Liver (tissue), 8 donors: ENCODE measurements at regions not wholly inside any gene's neighbourhood (a gene's known extent, or its start where the extent isn't known, plus 50 kb on each side); places are given as distances from the start of the nearest gene placed in this dataset.

Source experiments
- DNase-seq: peaks from one replicate; pipeline ENCODE4 v3.0.0-alpha.2; 2017; ENCODE audit warnings: low spot score
- H3K27ac ChIP-seq, 2 donors: one replicate each; pipeline ENCODE4 v1.7.0; 2013; ENCODE audit warnings: inconsistent platforms in 2 of 2, low read length in 2 of 2, control low read depth in 1 of 2, low read depth in 1 of 2, mild to moderate bottlenecking in 1 of 2
- H3K27me3 ChIP-seq, 4 donors: one replicate each; pipeline versions ENCODE4 v1.6.1 to v1.7.0; 2013; ENCODE audit warnings: low read length in 3 of 4, inconsistent platforms in 1 of 4, mild to moderate bottlenecking in 1 of 4, moderate library complexity in 1 of 4; ENCODE audit not compliant: control insufficient read depth in 4 of 4, insufficient read depth in 4 of 4
- H3K36me3 ChIP-seq, 4 donors: one replicate each; pipeline versions ENCODE4 v1.6.1 to v1.7.0; 2013; ENCODE audit warnings: low read length in 3 of 4, mild to moderate bottlenecking in 3 of 4, low read depth in 1 of 4, moderate library complexity in 1 of 4; ENCODE audit not compliant: control insufficient read depth in 4 of 4, insufficient read depth in 3 of 4
- H3K4me1 ChIP-seq, 4 donors: one replicate each; pipeline versions ENCODE4 v1.6.1 to v1.7.0; 2013; ENCODE audit warnings: low read length in 3 of 4, mild to moderate bottlenecking in 3 of 4, moderate library complexity in 1 of 4; ENCODE audit not compliant: control insufficient read depth in 4 of 4, insufficient read depth in 4 of 4
- H3K4me3 ChIP-seq, 3 donors: one replicate each; pipeline versions ENCODE4 v1.6.1 to v1.7.0; 2013; ENCODE audit warnings: low read length in 3 of 3, control low read depth in 1 of 3, low read depth in 1 of 3, mild to moderate bottlenecking in 1 of 3
- H3K9ac ChIP-seq, 2 donors: one replicate each; pipeline ENCODE4 v1.7.0; 2013; ENCODE audit warnings: low read length in 2 of 2, mild to moderate bottlenecking in 2 of 2, moderate library complexity in 2 of 2, control low read depth in 1 of 2, low read depth in 1 of 2
- H3K9me3 ChIP-seq, 4 donors: one replicate each; pipeline versions ENCODE4 v1.6.1 to v1.7.0; 2013; ENCODE audit warnings: low read length in 3 of 4; ENCODE audit not compliant: control insufficient read depth in 4 of 4
- ATF3 ChIP-seq: IDR thresholded peaks from 2 replicates; pipeline ENCODE4 v1.6.1; 2016; ENCODE audit warnings: antibody characterized with exemption
- CTCF ChIP-seq: fragments of 150-350 bp; IDR thresholded peaks from 2 replicates; pipeline ENCODE4 v1.5.1; 2017; ENCODE audit warnings: improper control_type of control experiment, low read depth, low read length; ENCODE audit not compliant: missing input control
- EGR1 ChIP-seq, 2 donors: IDR thresholded peaks; 2 replicates each; pipeline ENCODE4 v1.6.1; 2016 to 2018; ENCODE audit warnings: antibody characterized with exemption in 2 of 2, low read depth in 2 of 2
- FOXA1 ChIP-seq: IDR thresholded peaks from 2 replicates; pipeline ENCODE4 v1.6.1; 2016; ENCODE audit warnings: antibody characterized with exemption
- GABPA ChIP-seq, 2 donors: IDR thresholded peaks in 1 of 2; conservative IDR thresholded peaks in 1 of 2; 2 replicates each; pipeline ENCODE4 v1.6.1; 2016; ENCODE audit warnings: antibody characterized with exemption in 2 of 2, mild to moderate bottlenecking in 1 of 2, moderate library complexity in 1 of 2
- HNF4G ChIP-seq: IDR thresholded peaks from 2 replicates; pipeline ENCODE4 v1.6.1; 2016; ENCODE audit warnings: antibody characterized with exemption
- MAX ChIP-seq: IDR thresholded peaks from 2 replicates; pipeline ENCODE4 v1.6.1; 2016; ENCODE audit warnings: antibody characterized with exemption
- NR2F2 ChIP-seq: IDR thresholded peaks from 2 replicates; pipeline ENCODE4 v1.6.1; 2016; ENCODE audit warnings: antibody characterized with exemption
- REST ChIP-seq: IDR thresholded peaks from 2 replicates; pipeline ENCODE4 v1.6.1; 2016; ENCODE audit warnings: antibody characterized with exemption, mild to moderate bottlenecking
- RXRA ChIP-seq, 2 donors: IDR thresholded peaks; 2 replicates each; pipeline ENCODE4 v1.6.1; 2017 to 2018; ENCODE audit warnings: antibody characterized with exemption in 2 of 2, mild to moderate bottlenecking in 1 of 2
- SP1 ChIP-seq: IDR thresholded peaks from 2 replicates; pipeline ENCODE4 v1.6.1; 2018; ENCODE audit warnings: antibody characterized with exemption, mild to moderate bottlenecking
- TAF1 ChIP-seq: conservative IDR thresholded peaks from 2 replicates; pipeline ENCODE4 v1.6.1; 2016; ENCODE audit warnings: antibody characterized with exemption, mild to moderate bottlenecking
- ZBTB33 ChIP-seq: IDR thresholded peaks from 2 replicates; pipeline ENCODE4 v1.6.1; 2016; ENCODE audit warnings: antibody characterized with exemption
- WGBS: extraction: QIAGEN DNeasy Blood & Tissue Kit; methylation state at CpG from one replicate; pipeline ENCODE4 v1.1.7; 2013; 5-methylcytosine and 5-hydroxymethylcytosine counted together
- donor health status: healthy.
- donor health status: healthy.
- donor health status: healthy.
- donor health status: healthy.
- donor health status: healthy.

DNA sequence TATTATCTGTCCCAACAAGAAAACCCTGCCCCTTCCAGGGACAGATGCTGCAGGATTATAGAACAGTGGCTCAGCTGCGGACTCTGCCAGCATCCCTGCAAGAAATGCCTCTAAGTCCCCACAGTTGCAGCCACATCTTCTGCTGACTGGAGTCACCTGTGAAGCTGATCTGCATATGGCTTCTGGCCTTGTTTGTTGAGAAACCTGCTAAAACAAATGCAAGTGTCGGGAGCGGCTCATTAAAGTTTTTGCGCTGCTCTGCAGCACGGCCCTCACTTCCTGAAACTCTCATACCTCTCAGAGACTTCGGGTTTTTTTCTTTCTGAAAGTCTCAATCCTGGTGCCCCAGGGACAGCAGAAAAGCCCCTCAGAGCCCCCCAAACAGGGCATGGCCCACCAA lies 725.0 kb downstream of the UQCRFS1 start:
- no peak overlapping the region for H3K9ac ChIP-seq

DNA sequence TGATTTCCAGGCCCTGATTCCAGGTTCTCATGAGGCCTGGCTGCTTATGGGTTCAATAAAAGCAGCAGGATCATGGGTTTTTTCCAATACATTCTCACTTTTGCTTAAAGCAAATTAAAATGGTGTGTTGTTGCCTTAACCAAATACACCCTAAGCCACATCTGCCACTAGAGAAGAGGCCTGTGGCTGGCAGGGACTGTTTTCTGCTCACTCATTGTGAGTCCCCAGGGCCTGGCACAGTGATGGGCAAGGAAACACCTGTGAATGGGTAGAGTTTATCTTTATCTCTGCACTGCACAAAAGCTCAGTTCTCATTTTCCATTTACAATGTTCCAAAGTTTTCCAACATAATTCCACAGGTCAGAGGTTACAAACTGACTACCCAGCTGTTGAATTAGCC lies 726.0 kb downstream of the UQCRFS1 start:
- no peak overlapping the region for H3K9ac ChIP-seq
- H3K9me3 ChIP-seq: no peaks in the 10 kb centered on the region
- no peak overlapping the region for H3K4me3 ChIP-seq
- no peaks in the 10 kb centered on the region for H3K36me3 ChIP-seq
- no peak overlapping the region for H3K27ac ChIP-seq
- H3K27me3 ChIP-seq: no peaks in the 10 kb centered on the region
- H3K4me1 ChIP-seq: no peaks in the 10 kb centered on the region
- no peak for DNase-seq
- TF ChIP-seq EGR1 (IDR thresholded peaks at IDR 0.05; ENCODE audit: low read depth in 2 of 2): no peak
- TF ChIP-seq REST: no peak
- no peak for TF ChIP-seq FOXA1
- TF ChIP-seq CTCF: no peak

More for the DNA sequence above, 725.0 kb downstream of the UQCRFS1 start:
- Histone ChIP-seq H3K27me3 (no peaks in the 10 kb centered on the region), H3K4me1 (no peaks in the 10 kb centered on the region), H3K9me3 (no peaks in the 10 kb centered on the region), H3K36me3 (no peaks in the 10 kb centered on the region), H3K27ac (no peak overlapping the region), H3K4me3 (no peak overlapping the region)
- WGBS: 83% methylated on average over 6 of the region's 6 CpGs
- no peak for DNase-seq
- no peak for TF ChIP-seq EGR1 (IDR thresholded peaks at IDR 0.05; ENCODE audit: low read depth in 2 of 2)
- no peak for TF ChIP-seq GABPA (IDR thresholded peaks at IDR 0.05 in 1 of 2, conservative IDR thresholded peaks at IDR 0.05 in 1 of 2)

DNA sequence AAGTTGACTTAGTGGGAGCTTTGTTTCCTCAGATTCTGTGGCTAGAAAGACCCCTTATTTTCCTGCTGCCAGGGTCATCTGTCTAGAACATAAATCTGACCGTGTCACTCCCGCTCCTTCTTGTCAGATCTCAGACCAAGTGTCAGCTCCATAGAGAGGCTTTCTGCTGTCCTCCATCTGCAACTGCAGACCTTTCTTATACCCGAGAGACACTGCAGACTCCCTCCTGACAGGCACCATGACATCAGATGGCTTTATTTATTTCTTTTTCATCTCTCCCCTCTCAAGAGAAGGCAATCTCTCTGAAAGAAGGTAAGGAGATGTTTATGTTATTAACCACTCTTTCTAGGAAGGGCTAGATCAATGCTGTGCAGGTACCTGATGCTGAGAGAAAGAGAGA lies 726.5 kb downstream of the UQCRFS1 start:
- H3K27ac ChIP-seq: no peak overlapping the region
- no peak overlapping the region for H3K9ac ChIP-seq
- no peak overlapping the region for H3K4me3 ChIP-seq
- H3K27me3 ChIP-seq: no peaks in the 10 kb centered on the region
- H3K4me1 ChIP-seq: peaks cover under 1 to 2% (median under 1%) of the 10 kb centered on the region in 4 donors
- no peak for DNase-seq
- WGBS: 87% methylated on average over 3 of the region's 3 CpGs
- no peaks in the 10 kb centered on the region for H3K36me3 ChIP-seq
- no peaks in the 10 kb centered on the region for H3K9me3 ChIP-seq
- TF ChIP-seq ZBTB33 (no peak), TAF1 (no peak), CTCF (no peak), SP1 (no peak), EGR1 (IDR thresholded peaks at IDR 0.05; ENCODE audit: low read depth in 2 of 2) (no peak), NR2F2 (no peak), HNF4G (no peak), RXRA (IDR thresholded peaks at IDR 0.05) (no peak), MAX (no peak), REST (no peak), ATF3 (no peak)
